HG02870 (cell line): ENCODE measurements at regions not wholly inside any gene's neighbourhood (a gene's known extent, or its start where the extent isn't known, plus 50 kb on each side); places are given as distances from the start of the nearest gene placed in this dataset.
"Not testable (repeated sequence)": the region's sequence is repeated elsewhere in the genome, so short reads cannot be mapped to it uniquely, and the experiment has no call there.

Experiments used
- ATAC-seq: cut with Tn5 transposase; IDR thresholded peaks from one replicate; pipeline ENCODE4 v1.9.1; 2021; ENCODE audit warnings: mild to moderate bottlenecking, moderate library complexity; ENCODE audit not compliant: unreplicated experiment

- no peak for ATAC-seq
Observed at GRCh38 chr16:76970087-76970744, 220.8 kb upstream of the MON1B start.

- ATAC-seq = no peak
Observed at GRCh38 chr16:76970745-76971099, 220.3 kb upstream of the MON1B start.

GRCh38 chr16:76976101-76976500 is 214.9 kb upstream of the MON1B start:
- ATAC-seq = peak; percentile 98

DNA sequence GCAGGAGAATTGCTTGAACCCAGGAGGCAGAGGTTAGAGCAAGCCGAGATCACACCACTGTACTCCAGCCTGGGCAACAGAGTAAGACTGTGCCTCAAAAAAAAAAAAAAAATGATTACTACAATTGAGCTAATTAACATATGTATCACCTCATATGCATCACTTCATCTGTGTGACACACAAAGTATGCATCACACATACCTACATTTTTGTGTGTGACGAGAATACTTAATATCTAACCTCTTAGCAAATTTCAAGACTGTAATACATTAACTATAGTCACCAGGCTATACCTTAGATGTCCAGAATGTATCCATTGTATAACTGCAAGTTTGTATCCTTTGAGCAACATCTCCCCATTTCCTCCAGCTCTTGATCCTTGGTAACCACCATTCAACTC is 214.2 kb upstream of the MON1B start:
- ATAC-seq = no peak

- no peak for ATAC-seq
Observed at GRCh38 chr16:76984196-76984595, 206.8 kb upstream of the MON1B start.

GRCh38 chr16:76985392-76986045 is 205.5 kb upstream of the MON1B start:
- ATAC-seq = no peak

- no peak for ATAC-seq
Observed at GRCh38 chr16:76988526-76988925, 202.5 kb upstream of the MON1B start.

GRCh38 chr16:77002644-77003043 is 188.3 kb upstream of the MON1B start:
- no peak for ATAC-seq

DNA sequence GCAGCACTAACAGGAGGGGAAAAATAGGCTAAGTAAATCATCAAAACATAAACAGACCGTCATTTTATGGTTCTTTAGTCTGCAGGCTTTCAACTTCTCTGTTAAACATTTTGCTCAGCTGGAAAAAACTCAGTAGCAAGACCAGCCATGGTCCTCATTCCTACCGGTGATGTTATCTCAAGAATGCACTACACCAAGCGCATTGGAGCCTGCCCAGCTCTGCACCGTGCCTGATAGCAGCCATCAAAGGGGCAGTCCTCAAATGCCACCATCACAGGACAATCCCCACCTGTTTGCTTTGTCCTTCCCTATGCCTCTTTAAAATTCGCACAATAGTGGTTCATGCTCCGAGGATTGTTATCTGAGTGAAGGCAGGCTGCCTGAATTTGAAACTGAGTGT is 181.5 kb upstream of the MON1B start:
- no peak for ATAC-seq

- ATAC-seq = no peak
Observed at GRCh38 chr16:77014441-77014840, 176.5 kb upstream of the MON1B start.

GRCh38 chr16:77030600-77030999 is 160.4 kb upstream of the MON1B start:
- ATAC-seq = no peak

DNA sequence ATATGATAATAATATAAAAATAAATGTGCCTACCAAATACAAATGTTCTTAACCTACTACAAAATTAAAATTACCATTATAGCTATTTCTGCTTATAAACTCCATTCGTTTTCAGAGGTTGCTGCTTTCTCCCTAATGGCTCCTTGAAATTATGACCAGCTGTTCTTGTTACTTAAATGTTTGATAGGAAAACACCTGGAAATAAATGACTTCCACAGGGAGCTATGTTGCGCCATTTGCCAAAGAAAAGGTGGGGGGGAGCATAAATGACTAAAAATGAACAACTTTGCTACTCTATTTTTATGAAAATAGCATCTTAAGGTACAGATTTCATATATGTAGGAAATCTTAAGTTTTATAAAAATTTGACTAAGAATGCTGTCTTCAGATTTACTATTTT is 157.5 kb upstream of the MON1B start:
- no peak for ATAC-seq

DNA sequence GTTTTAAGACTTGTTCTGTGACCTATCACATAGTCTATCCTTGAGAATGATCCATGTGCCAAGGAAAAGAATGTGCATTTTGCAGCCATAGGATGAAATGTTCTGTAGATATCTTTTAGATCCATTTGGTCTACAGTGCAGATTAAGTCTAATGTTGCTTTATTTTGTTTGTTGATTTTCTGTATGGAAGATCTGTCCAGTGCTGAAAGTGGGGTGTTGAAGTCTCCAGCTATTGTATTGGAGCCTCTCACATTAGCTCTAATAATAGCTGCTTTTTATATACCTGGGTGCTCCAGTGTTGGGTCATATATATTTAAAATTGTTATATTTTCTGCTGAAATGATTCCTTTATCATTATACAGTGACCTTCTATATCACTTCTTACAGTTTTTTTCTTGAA is 155.6 kb upstream of the MON1B start:
- no peak for ATAC-seq

DNA sequence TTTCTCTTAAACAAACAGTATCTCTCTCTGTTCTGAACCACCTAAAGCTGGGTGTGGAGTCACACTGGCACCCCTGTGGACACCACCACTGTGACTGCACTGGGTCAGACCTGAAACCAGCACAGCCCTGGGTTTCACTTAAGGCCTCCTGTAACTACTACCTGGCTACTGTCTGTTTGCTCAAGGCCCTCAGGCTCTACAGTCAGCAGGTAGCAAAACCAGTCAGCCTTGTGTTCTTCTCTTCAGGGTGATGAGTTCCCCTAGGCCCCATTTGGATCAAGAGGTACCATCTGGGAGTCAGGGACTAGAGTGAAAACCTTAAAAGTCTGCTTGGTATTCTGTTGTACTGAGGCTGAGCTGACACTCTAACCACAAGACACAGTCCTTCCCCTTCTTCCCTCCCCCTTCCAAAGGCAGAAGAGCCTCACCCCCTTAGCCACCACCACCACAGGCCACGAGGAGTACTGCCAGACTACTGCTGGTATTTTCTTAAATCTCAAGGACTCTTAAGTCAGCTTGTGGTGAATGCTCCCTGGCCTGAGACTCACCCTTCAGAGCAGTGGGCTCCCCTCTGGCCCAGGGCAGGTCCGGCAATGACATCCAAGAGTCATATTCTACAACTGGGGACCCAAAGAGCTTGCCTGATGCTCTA is 153.2 kb upstream of the MON1B start:
- ATAC-seq = no peak

DNA sequence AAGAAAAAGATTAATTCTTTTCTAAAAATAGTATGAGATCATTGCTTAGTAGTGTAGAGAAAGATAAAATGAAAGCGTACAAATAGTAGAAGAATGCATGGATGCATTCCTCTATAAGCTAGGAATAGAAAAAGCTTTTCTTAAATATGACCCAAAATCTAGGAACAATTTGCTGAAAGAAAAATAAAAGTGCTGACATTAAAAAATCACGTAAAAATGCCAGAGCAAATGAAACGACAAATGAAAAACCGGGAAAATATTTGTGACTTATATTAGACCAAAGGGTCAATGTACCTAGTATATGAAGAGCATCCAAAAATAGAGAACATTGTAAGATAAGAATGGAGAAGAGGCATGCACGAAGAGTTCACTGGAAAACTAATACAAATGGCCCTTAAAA is 149.5 kb upstream of the MON1B start:
- no peak for ATAC-seq

DNA sequence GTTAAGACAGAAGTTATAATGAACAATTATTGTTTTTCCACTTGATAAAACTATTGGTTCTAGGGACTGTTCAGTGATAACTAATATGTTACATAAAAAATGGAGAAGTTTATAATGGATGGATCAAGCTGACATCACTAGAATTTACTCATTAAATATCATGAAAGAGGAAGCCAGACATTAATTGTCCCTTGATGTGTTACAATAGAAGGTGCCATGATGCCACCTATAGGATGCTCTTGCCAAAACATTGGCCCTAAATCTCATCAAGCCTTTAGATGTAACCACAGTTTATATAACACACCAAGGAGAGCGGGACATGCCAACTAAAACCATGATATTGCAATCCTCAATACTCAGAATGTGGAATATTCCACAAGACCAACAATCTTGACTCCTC is 147.9 kb upstream of the MON1B start:
- no peak for ATAC-seq

DNA sequence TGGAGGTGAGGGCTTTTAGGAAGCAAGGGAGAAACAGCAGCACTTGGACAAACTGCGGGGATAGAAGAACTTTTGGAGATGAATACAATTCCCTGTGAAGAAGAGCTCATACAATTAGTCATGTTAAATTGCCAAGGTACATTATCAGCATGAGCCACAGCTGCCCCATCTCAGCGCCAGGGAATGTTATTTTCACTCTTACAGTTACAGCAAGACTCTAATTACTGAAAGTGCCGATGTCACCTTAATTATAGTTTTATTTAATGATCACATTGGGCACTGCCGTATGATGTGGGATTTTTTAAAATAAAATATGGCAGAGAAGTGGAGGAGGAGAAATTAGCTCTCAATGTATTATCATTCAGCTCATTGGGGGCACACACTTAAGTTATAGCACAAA is 144.8 kb upstream of the MON1B start:
- no peak for ATAC-seq

DNA sequence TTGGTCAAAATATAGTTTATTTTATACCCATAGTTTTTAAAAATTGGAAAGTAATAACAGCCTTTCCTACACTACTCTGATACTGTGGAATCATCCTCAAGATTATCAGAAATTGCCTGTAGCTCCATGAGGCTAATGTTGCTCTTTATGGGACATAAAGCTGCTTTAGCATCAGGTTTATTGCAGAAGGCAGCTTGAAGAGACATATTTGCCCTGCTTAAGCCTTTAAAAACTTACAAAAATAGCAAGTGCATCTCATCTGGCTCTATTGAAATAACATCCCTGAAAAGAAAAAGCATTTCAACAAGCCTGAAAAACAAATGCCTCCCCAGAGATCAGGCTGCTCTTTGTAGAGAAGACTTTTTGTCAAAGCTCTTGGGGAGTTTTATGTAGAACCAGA is 142.9 kb upstream of the MON1B start:
- ATAC-seq = no peak

- no peak for ATAC-seq
Observed at GRCh38 chr16:77049577-77049976, 141.4 kb upstream of the MON1B start.

GRCh38 chr16:77056597-77056996 is 134.4 kb upstream of the MON1B start:
- ATAC-seq = not testable (repeated sequence)

DNA sequence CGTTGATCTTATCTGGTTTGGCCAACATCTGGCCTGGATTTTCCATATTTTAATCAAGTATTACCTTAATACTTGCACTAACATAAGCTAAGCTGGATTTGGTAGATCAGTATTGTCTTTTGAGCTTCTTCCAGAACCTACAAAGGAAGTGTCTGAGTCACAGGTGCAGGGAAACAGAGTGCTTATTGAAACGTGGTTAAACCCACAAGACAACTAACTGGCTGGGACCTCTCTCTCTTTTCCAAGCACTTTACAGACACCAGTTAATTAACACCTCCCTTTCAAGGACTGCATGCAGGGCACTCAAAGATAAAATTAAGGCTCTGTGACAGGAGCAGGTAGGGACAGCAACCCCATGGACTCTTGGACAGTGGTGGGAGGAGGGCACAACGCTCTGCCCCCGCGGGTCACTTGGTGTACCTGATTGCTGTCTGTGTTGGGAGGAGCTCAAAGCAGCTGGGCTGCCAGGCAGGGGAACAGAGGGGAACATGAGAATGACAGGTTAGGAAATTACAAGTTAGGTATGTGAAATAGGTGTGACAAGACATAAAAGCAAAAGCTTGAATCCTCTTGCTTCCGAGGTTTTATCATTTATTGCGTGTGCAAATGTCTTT is 133.7 kb upstream of the MON1B start:
- ATAC-seq = no peak

DNA sequence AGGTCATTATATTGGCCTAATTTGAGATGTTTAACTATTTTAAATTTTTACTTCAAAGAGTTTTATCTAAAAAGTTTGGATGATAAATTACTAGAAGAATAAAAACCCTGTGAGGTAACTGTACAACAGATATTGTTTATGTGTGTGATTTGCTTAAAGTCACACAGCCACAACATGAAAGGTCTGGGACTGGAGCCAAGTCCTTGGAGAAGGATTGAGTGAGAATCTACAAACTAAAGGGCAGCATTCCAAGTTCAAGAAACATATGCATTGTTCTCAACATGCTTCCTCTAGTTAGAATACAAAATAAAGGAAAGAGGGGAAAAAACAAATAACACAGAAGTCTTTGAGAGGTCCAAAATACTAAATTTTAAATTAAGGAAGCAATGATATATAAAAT is 131.5 kb upstream of the MON1B start:
- no peak for ATAC-seq
